Lower leg skin (tissue), 3 donors: ENCODE measurements at regions not wholly inside any gene's neighbourhood (a gene's known extent, or its start where the extent isn't known, plus 50 kb on each side); places are given as distances from the start of the nearest gene placed in this dataset.

Experiments
- CTCF ChIP-seq, 3 donors: fragments of 450-650 bp; IDR thresholded peaks; one replicate each; pipeline ENCODE4 v1.5.1; 2016; ENCODE audit warnings: antibody characterized with exemption in 3 of 3, mild to moderate bottlenecking in 3 of 3, moderate library complexity in 2 of 3
- POLR2A ChIP-seq, 2 donors: fragments of 450-650 bp; IDR thresholded peaks; one replicate each; pipeline ENCODE4 v1.6.1; 2016 to 2017; ENCODE audit warnings: antibody characterized with exemption in 2 of 2, mild to moderate bottlenecking in 1 of 2, moderate library complexity in 1 of 2

- TF ChIP-seq POLR2A (IDR thresholded peaks at IDR 0.05): no peak
- TF ChIP-seq CTCF (IDR thresholded peaks at IDR 0.05): no peak
Observed at GRCh38 chr6:168387911-168388310, 53.1 kb upstream of the SMOC2 start.
